ENCODE measurements at regions not wholly inside any gene's neighbourhood (a gene's known extent, or its start where the extent isn't known, plus 50 kb on each side); places are given as distances from the start of the nearest gene placed in this dataset.

- TF ChIP-seq, protein P1, sequence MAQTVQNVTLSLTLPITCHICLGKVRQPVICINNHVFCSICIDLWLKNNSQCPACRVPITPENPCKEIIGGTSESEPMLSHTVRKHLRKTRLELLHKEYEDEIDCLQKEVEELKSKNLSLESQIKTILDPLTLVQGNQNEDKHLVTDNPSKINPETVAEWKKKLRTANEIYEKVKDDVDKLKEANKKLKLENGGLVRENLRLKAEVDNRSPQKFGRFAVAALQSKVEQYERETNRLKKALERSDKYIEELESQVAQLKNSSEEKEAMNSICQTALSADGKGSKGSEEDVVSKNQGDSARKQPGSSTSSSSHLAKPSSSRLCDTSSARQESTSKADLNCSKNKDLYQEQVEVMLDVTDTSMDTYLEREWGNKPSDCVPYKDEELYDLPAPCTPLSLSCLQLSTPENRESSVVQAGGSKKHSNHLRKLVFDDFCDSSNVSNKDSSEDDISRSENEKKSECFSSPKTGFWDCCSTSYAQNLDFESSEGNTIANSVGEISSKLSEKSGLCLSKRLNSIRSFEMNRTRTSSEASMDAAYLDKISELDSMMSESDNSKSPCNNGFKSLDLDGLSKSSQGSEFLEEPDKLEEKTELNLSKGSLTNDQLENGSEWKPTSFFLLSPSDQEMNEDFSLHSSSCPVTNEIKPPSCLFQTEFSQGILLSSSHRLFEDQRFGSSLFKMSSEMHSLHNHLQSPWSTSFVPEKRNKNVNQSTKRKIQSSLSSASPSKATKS (CRISPR knock-in tag; IDR thresholded peaks at IDR 0.05), result no peak
- TF ChIP-seq ZNF589 (CRISPR knock-in tag; conservative IDR thresholded peaks at IDR 0.05), result no peak
- TF ChIP-seq SRSF9 (IDR thresholded peaks at IDR 0.05; ENCODE audit: borderline replicate concordance, insufficient read depth, low read depth, low read length, poor library complexity, severe bottlenecking), result no peak
- no peak for TF ChIP-seq HNF4A (CRISPR knock-in tag; IDR thresholded peaks at IDR 0.05)
Observed at GRCh38 chr4:159447296-159447695, 344.4 kb downstream of the RAPGEF2 start (continued).

DNA sequence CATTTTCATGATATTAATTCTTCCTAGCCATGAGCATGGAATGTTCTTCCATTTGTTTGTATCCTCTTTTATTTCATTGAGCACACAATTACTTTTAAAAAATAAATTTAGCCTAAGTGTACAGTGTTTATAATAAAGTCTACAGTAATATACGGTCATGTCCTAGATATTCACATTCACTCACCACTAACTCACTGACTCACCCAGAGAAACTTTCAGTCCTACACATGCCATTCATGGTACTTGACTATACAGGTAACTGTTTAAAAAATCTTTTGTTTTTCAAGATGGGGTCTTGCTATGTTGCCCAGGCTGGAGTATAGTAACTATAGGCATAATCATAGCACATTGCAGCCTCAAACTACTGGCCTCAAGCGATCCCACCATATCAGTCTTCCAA is 348.1 kb downstream of the RAPGEF2 start:
- BruUV-seq (replicated peaks), result no TSS peak
- no peak for FAIRE-seq
- TF ChIP-seq MTA3 (CRISPR knock-in tag; IDR thresholded peaks at IDR 0.05) (no peak), MTF2 (CRISPR knock-in tag; IDR thresholded peaks at IDR 0.05; ENCODE audit: borderline replicate concordance) (no peak), ZNF251 (CRISPR knock-in tag; IDR thresholded peaks at IDR 0.05) (no peak), ZNF550 (CRISPR knock-in tag; IDR thresholded peaks at IDR 0.05; ENCODE audit: borderline replicate concordance) (no peak), TIGD3 (CRISPR knock-in tag; IDR thresholded peaks at IDR 0.05; ENCODE audit: borderline replicate concordance) (no peak), TOE1 (CRISPR knock-in tag; IDR thresholded peaks at IDR 0.05) (no peak), IRX3 (CRISPR knock-in tag; IDR thresholded peaks at IDR 0.05; ENCODE audit: borderline replicate concordance, low read depth) (no peak), PCBP1 (IDR thresholded peaks at IDR 0.05; ENCODE audit: borderline replicate concordance, low read depth, low read length) (no peak), ZC3H13 (CRISPR knock-in tag; IDR thresholded peaks at IDR 0.05) (no peak), REL (CRISPR knock-in tag; conservative IDR thresholded peaks at IDR 0.05) (no peak), ZBTB20 (CRISPR knock-in tag; IDR thresholded peaks at IDR 0.05; ENCODE audit: borderline replicate concordance, low read depth) (no peak), ZBTB37 (CRISPR knock-in tag; IDR thresholded peaks at IDR 0.05) (no peak)
- TF ChIP-seq, protein P2, sequence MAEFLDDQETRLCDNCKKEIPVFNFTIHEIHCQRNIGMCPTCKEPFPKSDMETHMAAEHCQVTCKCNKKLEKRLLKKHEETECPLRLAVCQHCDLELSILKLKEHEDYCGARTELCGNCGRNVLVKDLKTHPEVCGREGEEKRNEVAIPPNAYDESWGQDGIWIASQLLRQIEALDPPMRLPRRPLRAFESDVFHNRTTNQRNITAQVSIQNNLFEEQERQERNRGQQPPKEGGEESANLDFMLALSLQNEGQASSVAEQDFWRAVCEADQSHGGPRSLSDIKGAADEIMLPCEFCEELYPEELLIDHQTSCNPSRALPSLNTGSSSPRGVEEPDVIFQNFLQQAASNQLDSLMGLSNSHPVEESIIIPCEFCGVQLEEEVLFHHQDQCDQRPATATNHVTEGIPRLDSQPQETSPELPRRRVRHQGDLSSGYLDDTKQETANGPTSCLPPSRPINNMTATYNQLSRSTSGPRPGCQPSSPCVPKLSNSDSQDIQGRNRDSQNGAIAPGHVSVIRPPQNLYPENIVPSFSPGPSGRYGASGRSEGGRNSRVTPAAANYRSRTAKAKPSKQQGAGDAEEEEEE (CRISPR knock-in tag; IDR thresholded peaks at IDR 0.05; ENCODE audit: borderline replicate concordance), result no peak

More for the DNA sequence above, 348.1 kb downstream of the RAPGEF2 start:
- H3K36me3 ChIP-seq (replicated peaks in 1 of 2; ENCODE audit: control insufficient read depth in 1 of 2, insufficient read depth in 2 of 2, low read length in 2 of 2), result no peaks in the 10 kb centered on the region
- H3K4me1 ChIP-seq (ENCODE audit: insufficient read depth, low read length), result no peaks in the 10 kb centered on the region
- no peaks in the 10 kb centered on the region for H3K27me3 ChIP-seq (ENCODE audit: control insufficient read depth in 1 of 2, insufficient read depth in 2 of 2, low read length in 2 of 2)
- H3K27ac ChIP-seq (ENCODE audit: extremely low read length, insufficient read depth, low read length), result no peak overlapping the region
- H3K79me2 ChIP-seq (ENCODE audit: insufficient read depth, low read length), result no peaks in the 10 kb centered on the region
- ChIA-PET POLR2A (no interaction called here), CTCF (ENCODE audit: low intra/inter-chr PET ratio, low total read pairs) (no interaction called here)
- 30% methylated on average over 2 of the region's 2 CpGs for WGBS (ENCODE audit: low lambda C conversion rate)
- no peak overlapping the region for H3K9ac ChIP-seq (ENCODE audit: insufficient read depth, low read depth, low read length)
- no peaks in the 10 kb centered on the region for H3K9me3 ChIP-seq (ENCODE audit: low read length)
- in situ Hi-C loops (cut with HindIII; ENCODE audit: extremely low pct_ligation_motif_present, low pct_unique_long_range_greater_than_20kb) (no loop called here), intact Hi-C loops (cut with micrococcal nuclease; ENCODE audit: unreplicated experiment) (no loop called here)
- no peaks in the 10 kb centered on the region for H4K20me1 ChIP-seq (ENCODE audit: insufficient read depth, low read length)
- no peak overlapping the region for H3K4me3 ChIP-seq (replicated peaks in 1 of 3; ENCODE audit: insufficient read depth in 1 of 3, low read depth in 2 of 3, low read length in 3 of 3)
- no peak overlapping the region for H3K4me2 ChIP-seq (ENCODE audit: low read depth, low read length)
- ATAC-seq (no peak), DNase-seq (ENCODE audit: low spot score) (no peak)
- H2AFZ ChIP-seq (ENCODE audit: low read length), result no peak overlapping the region
